HG03135 (cell line): ENCODE measurements at regions not wholly inside any gene's neighbourhood (a gene's known extent, or its start where the extent isn't known, plus 50 kb on each side); places are given as distances from the start of the nearest gene placed in this dataset.
"Not testable (repeated sequence)": the region's sequence is repeated elsewhere in the genome, so short reads cannot be mapped to it uniquely, and the experiment has no call there.

Experiments
- ATAC-seq: cut with Tn5 transposase; IDR thresholded peaks from one replicate; pipeline ENCODE4 v1.9.1; 2021; ENCODE audit warnings: mild to moderate bottlenecking, moderate library complexity; ENCODE audit not compliant: unreplicated experiment

GRCh38 chr5:15106530-15107283 lies 235.1 kb upstream of the ANKH start:
- no peak for ATAC-seq

GRCh38 chr5:15105799-15106393 lies 234.3 kb upstream of the ANKH start:
- peak; percentile 90 for ATAC-seq

- ATAC-seq: no peak
Observed at GRCh38 chr5:15103864-15104263, 232.3 kb upstream of the ANKH start.

GRCh38 chr5:15103130-15103529 lies 231.6 kb upstream of the ANKH start:
- ATAC-seq: no peak

- ATAC-seq: no peak
Observed at GRCh38 chr5:15097552-15097951, 226.0 kb upstream of the ANKH start.

GRCh38 chr5:15096686-15097085 lies 225.1 kb upstream of the ANKH start:
- ATAC-seq: not testable (repeated sequence)

- no peak for ATAC-seq
Observed at GRCh38 chr5:15092801-15093200, 221.2 kb upstream of the ANKH start.

- no peak for ATAC-seq
Observed at GRCh38 chr5:15085671-15086070, 214.1 kb upstream of the ANKH start.

GRCh38 chr5:15082096-15082495 lies 210.5 kb upstream of the ANKH start:
- no peak for ATAC-seq

- ATAC-seq: no peak
Observed at GRCh38 chr5:15080219-15080618, 208.6 kb upstream of the ANKH start.

- no peak for ATAC-seq
Observed at GRCh38 chr5:15079566-15079965, 208.0 kb upstream of the ANKH start.

GRCh38 chr5:15074651-15075050 lies 203.1 kb upstream of the ANKH start:
- ATAC-seq: no peak

GRCh38 chr5:15073453-15073852 lies 201.9 kb upstream of the ANKH start:
- ATAC-seq: no peak

- no peak for ATAC-seq
Observed at GRCh38 chr5:15070907-15071306, 199.3 kb upstream of the ANKH start.

GRCh38 chr5:15069407-15069905 lies 197.9 kb upstream of the ANKH start:
- no peak for ATAC-seq

GRCh38 chr5:15065091-15065490 lies 193.5 kb upstream of the ANKH start:
- ATAC-seq: no peak

- ATAC-seq: no peak
Observed at GRCh38 chr5:15064396-15064795, 192.8 kb upstream of the ANKH start.

GRCh38 chr5:15056988-15057592 lies 185.5 kb upstream of the ANKH start:
- no peak for ATAC-seq

GRCh38 chr5:15044521-15044920 lies 172.9 kb upstream of the ANKH start:
- no peak for ATAC-seq

- no peak for ATAC-seq
Observed at GRCh38 chr5:15037247-15037908, 165.8 kb upstream of the ANKH start.

- no peak for ATAC-seq
Observed at GRCh38 chr5:15034379-15034778, 162.8 kb upstream of the ANKH start.

GRCh38 chr5:15031180-15031579 lies 159.6 kb upstream of the ANKH start:
- no peak for ATAC-seq
